GM19023 (cell line): ENCODE measurements at regions not wholly inside any gene's neighbourhood (a gene's known extent, or its start where the extent isn't known, plus 50 kb on each side); places are given as distances from the start of the nearest gene placed in this dataset.
"Not testable (repeated sequence)": the region's sequence is repeated elsewhere in the genome, so short reads cannot be mapped to it uniquely, and the experiment has no call there.

Source experiments
- ATAC-seq: cut with Tn5 transposase; IDR thresholded peaks from one replicate; pipeline ENCODE4 v1.9.1; 2021; ENCODE audit warnings: mild to moderate bottlenecking, moderate library complexity; ENCODE audit not compliant: unreplicated experiment

DNA sequence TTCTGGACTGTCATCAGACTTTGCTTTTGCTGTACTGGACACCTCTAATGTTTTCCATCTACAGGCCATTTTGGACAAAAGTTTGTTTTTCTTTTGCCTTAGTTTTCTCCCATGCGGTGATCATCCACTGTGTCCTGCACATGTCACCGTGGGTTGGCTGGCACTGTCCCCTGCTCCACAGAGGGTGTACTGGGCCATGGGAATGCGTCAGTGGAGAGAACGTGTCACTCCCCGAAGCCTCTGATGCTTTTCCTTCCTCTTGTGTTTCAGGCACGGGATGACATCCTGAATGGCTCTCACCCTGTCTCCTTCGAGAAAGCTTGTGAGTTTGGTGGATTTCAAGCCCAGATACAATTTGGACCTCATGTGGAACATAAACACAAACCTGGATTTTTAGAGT is 385.0 kb upstream of the TPM1 start:
- not testable (repeated sequence) for ATAC-seq

DNA sequence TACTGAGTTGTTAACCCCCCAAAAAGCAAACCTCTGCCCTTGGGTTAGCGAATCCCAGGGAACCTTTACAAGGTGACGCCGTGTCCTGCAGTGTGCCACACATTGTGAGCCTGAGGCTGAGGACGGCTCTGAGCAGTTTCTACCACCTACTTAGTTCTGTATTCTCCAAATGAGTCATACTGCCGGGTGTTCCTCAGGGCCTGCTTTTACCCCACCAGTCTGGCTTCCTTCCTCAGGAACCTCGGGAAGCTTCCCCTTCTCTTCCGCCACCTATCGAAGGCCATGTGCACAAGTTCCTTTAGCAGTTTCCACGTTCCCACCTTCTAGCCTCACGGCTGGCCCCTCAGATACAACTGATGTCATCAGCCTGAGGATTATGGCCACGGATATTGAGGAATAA is 384.0 kb upstream of the TPM1 start:
- ATAC-seq = peak; percentile 70

DNA sequence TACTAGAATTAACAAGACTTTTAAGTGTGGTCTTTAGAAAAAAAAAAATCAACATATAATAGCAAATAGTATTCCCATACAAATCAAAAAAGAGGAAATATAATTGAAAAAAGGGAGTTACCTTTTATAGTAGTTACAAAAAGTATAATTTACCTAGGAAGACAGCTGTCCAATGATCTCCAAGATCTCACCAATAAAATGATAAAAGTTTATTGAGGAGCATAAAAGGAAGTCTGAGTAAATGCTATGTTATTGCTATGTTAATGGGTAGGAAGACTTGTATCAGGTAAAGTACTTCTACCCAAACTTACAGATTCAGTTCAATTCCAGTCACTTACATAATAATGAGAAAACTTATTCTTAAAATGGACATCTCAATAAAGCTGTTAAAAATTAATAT is 379.0 kb upstream of the TPM1 start:
- no peak for ATAC-seq

DNA sequence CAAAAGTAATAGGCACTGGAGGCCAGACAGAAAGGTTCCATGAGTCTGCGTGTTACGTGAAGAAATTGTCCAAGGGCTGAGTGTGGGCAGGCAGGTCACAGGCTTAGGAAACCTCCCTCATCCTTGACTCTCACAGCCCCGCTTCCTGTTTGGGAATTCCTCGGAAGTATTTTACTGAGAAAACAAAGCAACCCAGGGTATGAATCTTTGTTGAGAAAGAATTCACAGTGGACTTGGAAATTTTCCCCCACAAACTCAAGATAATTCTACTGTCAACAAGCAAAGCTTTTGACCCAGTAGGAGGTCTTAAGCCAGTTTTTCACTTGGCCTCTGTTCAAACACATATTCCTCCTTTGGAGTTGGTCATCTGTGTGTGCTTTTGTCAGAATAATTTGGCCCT is 377.1 kb upstream of the TPM1 start:
- ATAC-seq = no peak

DNA sequence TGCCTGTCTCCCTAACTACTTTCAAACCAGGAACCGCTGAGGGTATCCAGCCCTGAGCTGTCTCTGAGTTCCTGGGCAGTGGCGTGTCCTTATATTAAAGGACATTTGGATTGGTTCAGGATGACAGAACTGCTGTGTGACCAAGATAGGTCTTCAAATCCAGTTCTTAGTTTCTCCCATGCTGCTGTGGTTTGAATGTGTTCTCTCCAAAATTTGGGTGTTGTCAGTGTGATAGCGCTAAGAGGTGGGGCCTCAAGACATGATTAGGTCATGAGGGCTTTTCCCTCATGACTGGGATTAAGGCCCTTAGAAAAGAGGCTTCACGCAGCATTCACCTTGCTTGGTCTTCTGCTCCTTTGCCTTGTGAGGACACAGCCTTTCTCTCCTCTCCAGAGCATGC is 376.5 kb upstream of the TPM1 start:
- ATAC-seq = no peak

DNA sequence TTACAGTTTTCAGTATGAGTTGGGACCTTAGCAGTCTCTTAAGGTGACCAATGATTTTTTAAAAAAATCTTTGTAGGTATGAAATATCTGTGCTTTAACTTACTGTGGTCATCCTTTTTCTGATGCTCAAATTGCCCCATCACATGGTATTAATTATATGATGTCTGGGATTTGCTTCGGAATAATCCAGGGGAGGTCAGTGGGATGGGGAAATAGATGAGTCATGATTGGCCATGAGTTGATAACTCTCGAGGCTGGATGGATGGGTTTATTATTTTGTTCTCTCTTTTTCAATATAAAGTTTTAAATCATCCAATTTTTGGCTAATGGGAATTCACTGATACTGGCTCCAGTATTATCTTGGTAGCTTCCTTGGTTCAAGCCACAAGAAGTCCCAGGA is 370.3 kb upstream of the TPM1 start:
- ATAC-seq = no peak

DNA sequence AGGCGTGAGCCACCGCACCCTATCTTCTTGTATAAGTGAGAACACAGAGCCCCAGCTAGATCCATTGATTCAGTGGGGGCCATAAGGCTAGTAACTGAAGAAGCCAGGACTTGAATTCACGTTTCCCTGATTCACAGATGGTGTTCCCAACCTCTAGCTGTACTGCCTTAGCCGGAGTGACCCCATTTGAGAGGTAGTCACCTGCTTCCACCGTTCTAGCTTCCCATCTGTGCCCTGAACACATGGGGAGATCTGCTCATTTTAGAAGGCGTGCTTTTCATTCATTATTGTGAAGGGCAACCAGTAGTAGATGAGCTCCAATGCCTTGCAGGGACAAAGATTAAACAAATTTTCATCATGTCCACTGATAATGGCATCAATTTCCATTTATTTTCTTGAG is 365.7 kb upstream of the TPM1 start:
- ATAC-seq = no peak

DNA sequence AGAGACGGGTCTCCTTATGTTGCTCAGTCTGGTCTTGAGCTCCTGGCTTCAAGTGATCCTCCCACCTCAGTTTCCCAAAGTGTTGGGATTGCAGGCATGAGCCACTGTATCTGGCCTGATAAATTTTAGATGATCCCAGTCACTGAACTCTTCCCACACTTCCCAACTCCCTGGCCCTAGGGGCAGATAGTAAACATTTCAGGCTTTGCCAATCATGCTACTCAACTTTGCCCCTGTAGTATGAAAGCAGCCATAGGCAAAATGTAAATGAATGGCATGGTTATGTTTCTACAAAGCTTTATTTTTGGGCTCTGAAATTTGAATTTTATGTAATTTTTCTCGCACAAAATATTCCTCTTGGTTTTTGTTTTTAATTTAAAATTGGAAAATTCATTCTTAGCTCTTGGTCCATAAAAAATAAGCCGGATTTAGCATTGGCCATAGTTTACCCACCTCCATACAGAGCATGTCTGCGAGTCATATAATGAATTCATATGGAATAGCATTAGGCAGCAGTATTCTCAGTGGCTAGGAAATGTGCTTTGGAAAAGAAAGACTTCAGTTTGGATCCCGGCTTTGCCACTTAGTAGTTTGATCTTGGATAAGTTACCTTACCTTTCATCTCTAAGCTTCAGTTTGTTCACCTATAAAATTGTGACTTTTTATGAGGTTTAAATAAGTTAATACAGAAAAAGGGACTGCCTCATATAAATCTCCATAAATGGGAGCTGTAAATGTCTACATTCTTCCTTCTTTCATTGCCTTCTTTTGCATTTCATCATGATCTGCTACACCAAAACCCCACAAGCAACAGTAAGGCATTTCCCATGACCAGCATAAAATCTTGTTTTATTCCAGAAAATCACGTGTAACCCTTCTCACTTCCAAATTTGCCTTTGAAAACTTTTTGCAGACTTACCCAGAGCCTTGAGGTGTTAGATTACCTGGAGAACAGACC is 360.3 kb upstream of the TPM1 start:
- no peak for ATAC-seq

DNA sequence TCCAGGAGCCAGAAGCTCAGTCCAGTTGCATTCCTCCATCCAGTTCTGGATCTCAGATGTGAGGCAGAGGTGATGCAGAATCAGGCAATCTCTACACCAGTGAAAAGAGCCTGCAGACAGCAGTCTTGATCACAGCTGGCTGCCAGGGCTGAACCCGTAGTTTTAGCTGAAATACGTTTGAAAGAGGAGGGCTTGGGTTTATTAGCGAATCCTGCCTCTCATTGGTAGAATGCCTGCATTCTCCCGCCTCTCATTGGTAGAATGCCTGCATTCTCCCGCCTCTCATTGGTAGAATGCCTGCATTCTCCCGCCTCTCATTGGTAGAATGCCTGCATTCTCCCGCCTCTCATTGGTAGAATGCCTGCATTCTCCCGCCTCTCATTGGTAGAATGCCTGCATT is 359.4 kb upstream of the TPM1 start:
- not testable (repeated sequence) for ATAC-seq

DNA sequence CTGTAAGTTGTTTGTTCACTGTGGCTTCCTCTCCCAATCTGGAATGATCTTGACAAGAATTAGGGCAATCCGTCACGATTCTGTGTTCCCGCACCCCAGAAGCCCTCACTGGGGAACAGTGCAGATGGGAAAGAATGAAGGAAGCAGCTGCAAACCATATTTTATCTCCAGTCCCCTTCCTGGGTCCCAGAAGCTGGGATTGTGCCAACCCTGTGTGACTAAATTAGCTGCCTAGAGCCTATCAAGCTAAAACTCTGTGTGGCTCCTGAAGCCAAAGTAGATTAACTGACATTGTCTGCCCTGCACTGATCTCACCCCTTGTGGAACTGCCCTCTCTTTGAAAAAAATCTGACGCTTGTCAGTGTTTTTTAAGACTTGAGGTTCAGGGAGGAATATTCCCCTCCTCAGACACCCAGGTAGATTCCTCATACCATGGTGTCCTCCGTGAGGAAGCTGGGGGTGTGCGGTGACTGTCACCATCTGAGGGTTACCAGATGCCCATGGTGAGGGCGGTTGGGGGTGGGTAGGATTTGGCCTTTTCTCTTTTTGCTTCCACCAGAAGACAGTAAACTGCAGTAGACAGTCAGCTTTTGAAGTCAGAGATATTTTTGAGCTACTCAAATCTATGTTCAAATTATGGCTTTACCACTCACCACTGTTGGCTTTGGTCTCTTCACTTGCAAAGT is 358.3 kb upstream of the TPM1 start:
- ATAC-seq = no peak

DNA sequence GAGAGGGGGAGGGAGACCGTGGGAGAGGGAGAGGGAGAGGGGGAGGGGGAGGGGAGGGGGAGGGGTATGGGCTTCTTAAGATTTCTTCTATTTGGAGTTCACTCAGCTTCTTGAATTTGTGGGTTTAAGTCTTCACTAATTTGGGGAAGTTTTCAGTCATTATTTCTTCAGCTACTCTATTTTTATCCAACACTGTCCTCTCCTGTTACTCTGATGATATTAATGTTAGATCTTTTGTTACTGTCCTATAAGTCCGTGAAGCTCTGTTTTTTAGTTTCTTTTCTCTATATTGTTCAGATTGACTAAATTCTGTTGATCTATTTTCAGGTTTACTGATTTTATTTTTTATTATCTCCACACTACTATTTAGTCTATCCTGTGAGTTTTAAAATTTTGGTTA is 351.5 kb upstream of the TPM1 start:
- no peak for ATAC-seq

DNA sequence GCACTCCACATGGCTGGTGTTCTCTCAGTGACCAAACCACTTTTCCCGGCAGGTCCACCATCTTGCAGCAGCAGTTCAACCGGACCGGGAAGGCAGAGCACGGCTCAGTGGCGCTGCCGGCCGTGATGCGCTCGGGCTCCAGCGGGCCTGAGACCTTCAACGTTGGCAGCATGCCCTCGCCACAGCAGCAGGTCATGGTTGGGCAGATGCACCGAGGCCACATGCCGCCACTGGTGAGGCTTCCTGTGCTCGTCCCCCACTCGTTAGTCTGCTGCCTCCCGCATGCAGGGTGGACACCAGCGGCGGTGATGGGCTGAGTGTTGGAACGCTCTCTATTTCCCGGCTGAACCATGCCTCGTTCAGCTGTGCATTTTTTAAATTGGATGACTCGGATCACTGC is 344.9 kb upstream of the TPM1 start:
- ATAC-seq = no peak

DNA sequence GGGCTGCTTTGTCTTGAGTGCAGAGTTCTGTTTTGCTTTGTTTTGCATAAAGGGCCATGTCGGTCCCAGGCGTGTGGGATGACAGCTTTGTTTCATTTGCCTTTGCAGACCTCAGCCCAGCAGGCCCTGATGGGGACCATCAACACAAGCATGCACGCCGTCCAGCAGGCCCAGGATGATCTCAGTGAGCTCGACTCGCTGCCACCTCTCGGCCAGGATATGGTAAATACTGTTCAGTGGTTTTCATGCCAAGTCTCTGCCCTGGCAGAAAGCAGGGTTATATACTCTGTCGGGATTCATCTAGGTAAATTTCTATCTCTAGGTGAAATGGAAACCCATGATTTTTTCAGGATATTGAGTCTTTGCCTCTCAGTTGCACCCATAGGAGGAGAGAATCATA is 343.9 kb upstream of the TPM1 start:
- ATAC-seq = no peak

DNA sequence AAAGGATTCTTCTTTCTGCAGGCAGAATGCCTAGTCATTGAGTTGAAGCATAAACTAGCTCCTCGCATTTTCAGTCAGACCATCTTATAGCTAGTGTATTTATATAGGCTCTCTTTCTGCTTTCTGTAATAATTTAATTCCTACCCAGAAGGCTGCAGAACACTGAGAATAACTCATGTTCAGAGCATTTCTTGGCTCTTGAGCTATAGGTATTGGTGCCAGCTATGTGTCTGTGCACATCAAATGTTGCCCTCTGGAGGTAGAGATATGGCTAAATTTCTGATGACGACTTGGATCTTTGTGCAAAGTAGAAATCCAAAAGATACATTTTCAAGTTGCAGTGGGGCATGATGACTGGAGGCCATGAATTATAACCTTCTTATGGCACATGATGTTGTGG is 336.2 kb upstream of the TPM1 start:
- ATAC-seq = no peak

DNA sequence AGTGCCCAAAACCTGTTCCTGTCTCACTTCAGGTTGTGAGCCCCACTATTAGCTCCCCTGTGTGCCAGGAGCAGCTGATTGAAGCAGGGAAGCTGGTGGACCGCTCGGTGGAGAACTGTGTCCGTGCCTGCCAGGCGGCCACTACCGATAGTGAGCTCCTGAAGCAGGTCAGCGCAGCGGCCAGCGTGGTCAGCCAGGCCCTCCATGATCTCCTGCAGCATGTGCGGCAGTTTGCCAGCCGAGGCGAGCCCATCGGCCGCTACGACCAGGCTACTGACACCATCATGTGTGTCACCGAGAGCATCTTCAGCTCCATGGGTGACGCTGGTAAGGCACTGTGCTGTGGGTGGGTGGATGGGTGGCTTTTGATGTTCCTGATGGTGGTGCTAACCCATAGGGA is 334.1 kb upstream of the TPM1 start:
- no peak for ATAC-seq

DNA sequence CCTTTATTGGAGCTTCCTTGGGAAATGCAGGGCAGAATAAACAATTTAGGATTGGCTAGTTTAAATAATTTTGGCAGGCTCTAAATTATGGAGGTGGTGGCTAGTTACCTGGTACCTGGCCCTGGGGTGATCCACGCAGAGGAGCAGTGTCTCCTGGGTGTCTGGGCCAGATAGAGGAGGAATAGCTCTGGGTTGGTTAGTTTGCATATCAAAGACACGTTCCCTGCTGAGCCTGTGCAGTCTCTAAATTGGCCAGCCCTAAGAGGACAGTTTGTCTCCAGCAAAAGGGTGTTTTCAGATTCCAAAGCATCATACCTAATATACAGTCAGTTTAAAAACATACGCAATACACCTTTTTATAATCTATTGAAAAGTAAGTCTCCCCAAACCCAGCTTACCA is 333.3 kb upstream of the TPM1 start:
- no peak for ATAC-seq

DNA sequence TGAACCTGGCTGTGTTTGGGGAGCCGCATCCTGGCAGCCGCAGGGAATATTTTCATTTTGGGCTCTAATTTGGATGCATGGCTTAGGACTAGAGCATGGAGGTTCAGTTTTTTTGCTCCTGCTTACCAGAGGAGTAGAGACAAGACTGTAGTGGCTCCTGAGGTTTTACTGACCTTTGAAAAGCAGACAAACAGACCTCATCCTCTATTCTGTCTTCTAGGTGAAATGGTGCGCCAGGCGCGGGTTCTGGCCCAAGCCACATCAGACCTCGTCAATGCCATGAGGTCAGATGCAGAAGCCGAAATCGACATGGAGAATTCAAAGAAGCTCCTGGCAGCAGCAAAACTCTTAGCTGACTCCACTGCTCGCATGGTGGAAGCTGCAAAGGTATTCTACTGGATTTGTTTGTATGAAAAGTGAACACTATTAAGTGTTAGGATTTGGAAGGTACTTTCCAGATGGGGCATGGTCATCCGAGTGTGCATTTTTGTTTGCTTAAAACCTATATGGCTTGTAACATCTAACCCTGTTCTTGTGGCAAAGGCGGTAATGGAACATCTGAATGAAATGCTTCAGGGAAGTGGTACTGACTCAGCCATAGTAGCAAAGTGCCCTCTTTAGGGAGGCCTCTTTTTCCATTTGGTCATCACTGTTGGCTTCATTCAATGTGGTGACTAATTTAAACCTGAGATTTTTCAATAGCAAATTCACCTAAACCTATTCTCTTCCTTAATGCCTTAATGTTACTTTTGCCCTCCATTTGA is 330.7 kb upstream of the TPM1 start:
- no peak for ATAC-seq

DNA sequence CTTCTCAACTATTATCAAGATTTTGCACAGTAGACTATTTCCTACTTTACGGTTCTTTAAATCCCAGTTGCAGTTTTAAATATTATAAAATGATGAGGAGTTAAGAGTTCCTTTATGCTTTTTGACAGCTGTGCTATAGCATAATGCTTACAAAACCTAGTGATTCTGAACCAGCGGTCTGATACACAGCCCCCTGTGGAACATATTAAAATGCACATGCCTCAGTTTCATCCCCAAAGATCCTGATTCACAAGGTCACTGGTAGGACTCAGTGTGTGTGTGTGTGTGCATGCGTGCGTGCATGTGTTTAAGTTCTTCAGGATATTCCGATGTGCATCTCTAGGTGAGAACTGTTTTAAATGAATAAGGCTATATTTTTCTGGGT is 330.1 kb upstream of the TPM1 start:
- ATAC-seq = no peak

DNA sequence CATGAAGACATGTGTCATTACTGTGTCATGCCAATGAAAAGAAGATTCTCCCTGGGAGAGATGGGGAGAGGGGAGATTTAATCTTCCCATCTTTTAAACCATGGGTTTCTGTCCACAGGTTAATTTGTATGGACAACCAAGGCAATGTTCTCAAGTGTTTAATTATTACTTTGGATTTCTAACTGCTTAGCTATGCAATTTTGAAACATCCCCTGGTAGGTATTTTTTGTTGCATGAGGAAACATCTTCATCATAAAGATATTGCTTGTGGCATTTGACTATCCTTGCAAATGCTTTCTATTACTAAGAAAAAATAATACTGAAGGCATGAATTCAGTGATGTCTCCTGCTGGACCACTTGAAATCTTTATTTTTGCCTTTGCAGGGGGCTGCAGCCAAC is 326.6 kb upstream of the TPM1 start:
- no peak for ATAC-seq

DNA sequence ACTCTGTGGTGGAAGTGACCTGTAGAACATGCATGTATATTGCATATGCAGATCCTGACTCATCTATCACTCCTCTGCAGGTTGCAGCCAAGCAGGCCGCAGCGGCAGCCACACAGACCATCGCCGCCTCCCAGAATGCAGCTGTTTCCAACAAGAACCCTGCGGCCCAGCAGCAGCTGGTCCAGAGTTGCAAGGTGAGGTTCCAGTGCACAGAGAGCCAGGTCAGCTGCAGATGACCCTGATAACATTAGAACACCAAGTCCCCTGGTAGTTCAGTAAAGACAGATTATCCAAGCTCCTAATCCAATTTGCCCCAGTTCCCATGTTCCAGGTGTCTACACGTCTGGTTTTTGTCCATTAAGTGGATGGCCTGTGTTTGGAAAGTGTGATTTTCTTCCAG is 325.1 kb upstream of the TPM1 start:
- ATAC-seq = no peak

DNA sequence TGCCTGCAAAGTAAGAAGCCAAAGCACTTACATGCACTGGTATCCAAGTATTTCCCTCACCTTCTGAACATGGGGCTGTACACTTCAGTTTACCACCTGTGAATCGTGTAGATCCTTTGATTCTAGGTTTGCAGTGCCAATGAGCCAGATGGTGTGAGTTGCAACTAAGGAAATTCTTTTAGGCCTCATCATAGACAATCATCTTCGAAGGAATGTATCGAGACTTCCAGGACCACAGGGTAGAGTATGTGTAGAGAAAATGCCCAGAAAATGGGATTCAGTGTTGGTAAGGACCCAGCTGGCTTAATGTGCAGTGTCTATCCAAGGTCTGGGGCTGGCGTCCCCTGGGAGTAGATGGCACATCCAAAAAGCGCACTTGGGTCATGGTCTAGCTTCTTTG is 323.2 kb upstream of the TPM1 start:
- ATAC-seq = no peak

DNA sequence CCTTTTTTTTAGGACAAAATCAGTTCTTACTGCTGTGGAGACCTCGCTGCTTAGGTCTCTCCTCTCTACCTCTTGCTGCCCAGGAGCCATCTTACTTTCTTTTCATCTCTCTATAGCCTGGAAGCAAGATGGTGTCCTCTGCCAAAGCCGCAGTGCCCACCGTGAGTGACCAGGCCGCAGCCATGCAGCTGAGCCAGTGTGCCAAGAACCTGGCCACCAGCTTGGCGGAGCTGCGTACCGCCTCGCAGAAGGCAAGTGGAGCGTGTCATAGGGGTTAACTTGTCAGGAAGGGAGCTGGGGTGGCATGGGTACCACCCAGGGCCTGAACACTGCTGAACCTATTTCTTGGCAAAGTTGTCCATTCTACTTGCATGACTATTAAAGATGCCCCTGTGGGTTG is 320.3 kb upstream of the TPM1 start:
- ATAC-seq = no peak
